Endothelial cell of umbilical vein (primary cell): ENCODE measurements at regions not wholly inside any gene's neighbourhood (a gene's known extent, or its start where the extent isn't known, plus 50 kb on each side); places are given as distances from the start of the nearest gene placed in this dataset.

Source experiments
- BruUV-seq: library from RNA; stranded (reverse); fragments of 400-500 nt; replicated peaks from 2 replicates; lab custom pipeline; 2021; lab: Mats Ljungman, UMichigan
- CTCF ChIA-PET: fragments of 300-600, 350-600 bp; sonication (Branson Sonifier 250); formaldehyde crosslinking; loops from one replicate; lab custom pipeline; 2021; ENCODE audit warnings: antibody characterized with exemption, inconsistent platforms; lab: Charles Lee
- POLR2A ChIA-PET: fragments of 300-600, 350-600 bp; sonication (Branson Sonifier 250); formaldehyde crosslinking; loops from one replicate; lab custom pipeline; 2021; ENCODE audit warnings: antibody characterized with exemption, inconsistent platforms; lab: Charles Lee
- DNase-seq: peaks from one replicate; pipeline ENCODE4 v3.0.0-alpha.2; 2011; ENCODE audit warnings: low read depth, low spot score
- FAIRE-seq: peaks from 2 replicates; lab custom pipeline; 2011; peaks lifted over from hg19 to GRCh38; lab: Jason Lieb, UNC
- H2AFZ ChIP-seq: 2 replicates; pipeline ENCODE4 v1.6.0; 2012; ENCODE audit warnings: low read depth, low read length, control low read depth, inconsistent platforms
- H3K27ac ChIP-seq: 2 replicates; pipeline ENCODE4 v1.5.1; 2011; ENCODE audit warnings: low read depth, mild to moderate bottlenecking, control low read depth, low read length, moderate library complexity; ENCODE audit not compliant: insufficient read depth
- H3K27me3 ChIP-seq, 2 experiments: 2 replicates each; pipeline versions ENCODE4 v1.6.0 to v1.6.1; 2011; ENCODE audit warnings: low read length in 2 of 2, mixed read lengths in 1 of 2; ENCODE audit not compliant: control insufficient read depth in 2 of 2, insufficient read depth in 2 of 2
- H3K36me3 ChIP-seq, 2 experiments: 2 replicates in 1 of 2; 3 replicates in 1 of 2; pipeline ENCODE4 v1.5.1; 2011; ENCODE audit warnings: low read length in 2 of 2, mild to moderate bottlenecking in 1 of 2, moderate library complexity in 1 of 2; ENCODE audit not compliant: control insufficient read depth in 2 of 2, insufficient read depth in 2 of 2; ENCODE audit errors: extremely low read depth in 1 of 2
- H3K4me1 ChIP-seq: 3 replicates; pipeline ENCODE4 v1.5.1; 2011; ENCODE audit warnings: mild to moderate bottlenecking, low read length; ENCODE audit not compliant: control insufficient read depth, insufficient read depth; ENCODE audit errors: extremely low read depth
- H3K4me2 ChIP-seq: 2 replicates; pipeline ENCODE4 v1.6.1; 2011; ENCODE audit warnings: low read length, control low read depth, mixed read lengths; ENCODE audit not compliant: insufficient read depth
- H3K4me3 ChIP-seq, 3 experiments: fragments of 200-600 bp in 1 of 3; sonication (generic), shearing (Covaris generic) in 1 of 3; replicated peaks in 1 of 3; 2 replicates each; pipeline ENCODE4 v1.5.1; 2011 to 2016; ENCODE audit warnings: control low read depth in 3 of 3, low read length in 3 of 3, mild to moderate bottlenecking in 2 of 3, inconsistent platforms in 1 of 3, low read depth in 1 of 3, moderate library complexity in 1 of 3; ENCODE audit not compliant: insufficient read depth in 1 of 3
- H3K79me2 ChIP-seq: 2 replicates; pipeline ENCODE4 v1.6.0; 2012; ENCODE audit warnings: low read length, inconsistent platforms; ENCODE audit not compliant: control insufficient read depth, insufficient read depth
- H3K9ac ChIP-seq: replicated peaks from 2 replicates; pipeline ENCODE3; 2011; ENCODE audit warnings: low read length, control low read depth; ENCODE audit not compliant: insufficient read depth; ENCODE audit errors: extremely low read depth
- H3K9me1 ChIP-seq: replicated peaks from 3 replicates; pipeline ENCODE4 v1.6.0; 2011; ENCODE audit warnings: mild to moderate bottlenecking, low read length; ENCODE audit not compliant: control insufficient read depth, insufficient read depth; ENCODE audit errors: extremely low read depth
- H3K9me3 ChIP-seq: replicated peaks from 2 replicates; pipeline ENCODE4 v1.5.1; 2012; ENCODE audit warnings: low read length, inconsistent platforms; ENCODE audit not compliant: control insufficient read depth, insufficient read depth
- H4K20me1 ChIP-seq: replicated peaks from 2 replicates; pipeline ENCODE3; 2011; ENCODE audit warnings: mild to moderate bottlenecking, low read length; ENCODE audit not compliant: control insufficient read depth, insufficient read depth; ENCODE audit errors: extremely low read depth
- CTCF ChIP-seq, 2 donors: IDR thresholded peaks; 1 replicate in 1 of 2; 2 replicates in 1 of 2; pipeline ENCODE4 v1.5.1; 2011; ENCODE audit warnings: low read length in 2 of 2, mild to moderate bottlenecking in 2 of 2, moderate library complexity in 2 of 2, control low read depth in 1 of 2, inconsistent platforms in 1 of 2, low read depth in 1 of 2; ENCODE audit not compliant: insufficient read depth in 1 of 2; ENCODE audit errors: extremely low read depth in 1 of 2
- EZH2 ChIP-seq: IDR thresholded peaks from 2 replicates; pipeline ENCODE4 v1.6.1; 2012; ENCODE audit warnings: borderline replicate concordance, low read depth, mild to moderate bottlenecking, moderate library complexity, low read length, inconsistent platforms; ENCODE audit not compliant: severe bottlenecking
- FOS ChIP-seq: IDR thresholded peaks from 2 replicates; pipeline ENCODE4 v1.6.1; 2011; ENCODE audit warnings: mild to moderate bottlenecking, low read length, moderate library complexity, borderline replicate concordance; ENCODE audit not compliant: insufficient read depth
- JUN ChIP-seq: IDR thresholded peaks from 2 replicates; pipeline ENCODE4 v1.6.1; 2011; ENCODE audit warnings: borderline replicate concordance, low read depth; ENCODE audit not compliant: insufficient read length, insufficient read depth
- MAX ChIP-seq: IDR thresholded peaks from 2 replicates; pipeline ENCODE4 v1.6.1; 2011; ENCODE audit not compliant: insufficient read depth, insufficient read length
- MYC ChIP-seq: IDR thresholded peaks from one replicate; pipeline ENCODE4 v1.6.1; 2011; ENCODE audit warnings: mild to moderate bottlenecking, low read depth, low read length
- POLR2A ChIP-seq: IDR thresholded peaks from 2 replicates; pipeline ENCODE4 v1.6.1; 2012; ENCODE audit warnings: low read depth, mild to moderate bottlenecking, control low read depth, low read length
- POLR2AphosphoS5 ChIP-seq: IDR thresholded peaks from 2 replicates; pipeline ENCODE4 v1.6.1; 2012; ENCODE audit warnings: low read depth, mild to moderate bottlenecking, control low read depth, low read length, moderate library complexity; ENCODE audit not compliant: insufficient read depth
- dilution Hi-C: fragments of 300-500 bp; cut with MboI; formaldehyde crosslinking; loops from one replicate; pipeline ENCODE4 v1.15.0; 2019; ENCODE audit warnings: low sequenced_read_pairs; ENCODE audit not compliant: extremely low pct_ligation_motif_present
- intact Hi-C: fragments of 100-400 bp; cut with micrococcal nuclease; formaldehyde crosslinking; loops from one replicate; pipeline ENCODE4 v1.10.0; 2022

- no peaks in the 10 kb centered on the region for H3K9me1 ChIP-seq
- no peak for TF ChIP-seq POLR2A
- no peaks in the 10 kb centered on the region for H3K9me3 ChIP-seq
- no peak overlapping the region for H3K4me3 ChIP-seq
- ChIA-PET POLR2A (no interaction called here), CTCF (no interaction called here)
- H3K36me3 ChIP-seq = no peaks in the 10 kb centered on the region
- no peak overlapping the region for H3K4me2 ChIP-seq
- H3K27me3 ChIP-seq = no peaks in the 10 kb centered on the region
- no peaks in the 10 kb centered on the region for H3K79me2 ChIP-seq
- intact Hi-C loops = no loop called here
- no peak overlapping the region for H3K27ac ChIP-seq
- no peak for DNase-seq
- dilution Hi-C loops = no loop called here
- no peaks in the 10 kb centered on the region for H3K4me1 ChIP-seq
- no peak overlapping the region for H2AFZ ChIP-seq
- H3K9ac ChIP-seq = no peak overlapping the region
- no TSS peak for BruUV-seq
- no peaks in the 10 kb centered on the region for H4K20me1 ChIP-seq
- FAIRE-seq = no peak
Measured at GRCh38 chr2:8255448-8255800, 426.4 kb upstream of the ID2 start.

GRCh38 chr2:8256905-8257304 lies 425.0 kb upstream of the ID2 start:
- FAIRE-seq = no peak
- no TSS peak for BruUV-seq

More at GRCh38 chr2:8256905-8257304, 425.0 kb upstream of the ID2 start:
- no peak overlapping the region for H3K9ac ChIP-seq
- no peak overlapping the region for H2AFZ ChIP-seq
- no peak overlapping the region for H3K4me3 ChIP-seq
- ChIA-PET CTCF (no interaction called here), POLR2A (no interaction called here)
- H3K79me2 ChIP-seq = no peaks in the 10 kb centered on the region
- no peaks in the 10 kb centered on the region for H3K4me1 ChIP-seq
- no peaks in the 10 kb centered on the region for H3K9me1 ChIP-seq
- no peaks in the 10 kb centered on the region for H3K9me3 ChIP-seq
- H4K20me1 ChIP-seq = no peaks in the 10 kb centered on the region
- TF ChIP-seq POLR2AphosphoS5 = no peak
- no peak for TF ChIP-seq CTCF (IDR thresholded peaks at IDR 0.05; ENCODE audit: extremely low read depth in 1 of 2, insufficient read depth in 1 of 2, low read depth in 1 of 2, low read length in 2 of 2)
- TF ChIP-seq MYC = no peak
- TF ChIP-seq EZH2 = no peak
- TF ChIP-seq JUN = no peak
- no peak for TF ChIP-seq MAX
- no peak for TF ChIP-seq POLR2A
- TF ChIP-seq FOS = no peak
- intact Hi-C loops = no loop called here
- DNase-seq = no peak
- H3K4me2 ChIP-seq = no peak overlapping the region
- dilution Hi-C loops = no loop called here
- H3K27me3 ChIP-seq = no peaks in the 10 kb centered on the region
- no peak overlapping the region for H3K27ac ChIP-seq
- no peaks in the 10 kb centered on the region for H3K36me3 ChIP-seq
